Sigmoid colon (tissue), 6 donors: ENCODE measurements at regions not wholly inside any gene's neighbourhood (a gene's known extent, or its start where the extent isn't known, plus 50 kb on each side); places are given as distances from the start of the nearest gene placed in this dataset.

Source experiments
- DNase-seq: peaks from one replicate; pipeline ENCODE4 v3.0.0-alpha.2; 2019
- H3K27ac ChIP-seq, 4 donors: fragments of 200-600 bp; sonication (generic); one replicate each; pipeline ENCODE4 v1.5.1; 2016 to 2019; ENCODE audit warnings: mild to moderate bottlenecking in 1 of 4
- H3K27me3 ChIP-seq, 3 donors: fragments of 200-600 bp; sonication (generic); one replicate each; pipeline ENCODE4 v1.5.1; 2019; ENCODE audit warnings: mild to moderate bottlenecking in 1 of 3
- H3K36me3 ChIP-seq, 4 donors: fragments of 200-600 bp; sonication (generic); one replicate each; pipeline ENCODE4 v1.5.1; 2016 to 2019
- H3K4me1 ChIP-seq, 4 donors: fragments of 200-600 bp; sonication (generic); one replicate each; pipeline ENCODE4 v1.5.1; 2017 to 2019
- H3K4me3 ChIP-seq, 4 donors: fragments of 200-600 bp; sonication (generic); one replicate each; pipeline ENCODE4 v1.5.1; 2017 to 2019; ENCODE audit warnings: mild to moderate bottlenecking in 2 of 4, moderate library complexity in 1 of 4
- H3K9me3 ChIP-seq, 4 donors: fragments of 200-600 bp in 3 of 4; sonication (generic) in 3 of 4; one replicate each; pipeline versions ENCODE4 v1.5.1 to v1.6.1; 2013 to 2019
- EP300 ChIP-seq, 4 donors: sonication (generic); formaldehyde crosslinking; IDR thresholded peaks; one replicate each; pipeline ENCODE4 v1.6.1; 2017; ENCODE audit warnings: antibody characterized with exemption in 4 of 4
- POLR2A ChIP-seq, 2 donors: fragments of 450-650 bp; IDR thresholded peaks; one replicate each; pipeline ENCODE4 v1.6.1; 2016; ENCODE audit warnings: antibody characterized with exemption in 2 of 2, mild to moderate bottlenecking in 2 of 2, moderate library complexity in 2 of 2
- POLR2AphosphoS5 ChIP-seq, 4 donors: sonication (generic); formaldehyde crosslinking; IDR thresholded peaks; one replicate each; pipeline ENCODE4 v1.6.1; 2017; ENCODE audit warnings: antibody characterized with exemption in 4 of 4
- WGBS, 2 donors: extraction: QIAGEN DNeasy Blood & Tissue Kit; methylation state at CpG; one replicate each; pipeline ENCODE4 v1.1.7; 2013; 5-methylcytosine and 5-hydroxymethylcytosine counted together
- intact Hi-C: fragments of 100-400 bp; cut with DNase I; formaldehyde crosslinking; loops from one replicate; pipeline ENCODE4 v1.15.1; 2023
- TF ChIP-seq, protein P1 (sequence below), 4 experiments: fragments of 450-650 bp in 3 of 4; fragments of 200-600 bp in 1 of 4; IDR thresholded peaks; one replicate each; pipeline ENCODE4 v1.5.1; 2016 to 2019; ENCODE audit warnings: antibody characterized with exemption in 4 of 4, mild to moderate bottlenecking in 3 of 4, moderate library complexity in 2 of 4
- donor health status: healthy with polysubstance abuse.
- donor health status: healthy.

DNA sequence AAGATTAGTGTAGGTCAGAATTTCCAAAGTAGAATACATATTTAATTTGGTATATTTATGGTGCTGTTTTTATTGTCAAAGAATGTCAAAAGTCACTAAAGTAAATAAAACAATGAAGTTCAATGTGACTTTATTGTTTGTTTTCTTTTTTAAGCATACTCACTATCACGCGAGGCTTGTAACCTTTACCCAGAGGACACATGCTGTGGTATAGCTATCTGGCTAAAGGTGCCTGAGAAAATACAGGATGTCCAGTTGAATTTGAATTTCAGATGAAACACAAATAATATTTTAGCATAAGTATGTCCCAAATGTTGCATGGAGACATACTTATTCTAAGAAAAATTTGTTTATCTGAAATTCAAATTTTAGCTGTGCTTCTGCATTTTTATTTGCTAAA lies 103.3 kb upstream of the KLF7 start:
- peaks cover 0 to 27% (median 16%) of the 10 kb centered on the region in 4 donors for H3K4me1 ChIP-seq
- TF ChIP-seq EP300 (IDR thresholded peaks at IDR 0.05) (no peak), POLR2A (IDR thresholded peaks at IDR 0.05) (no peak), POLR2AphosphoS5 (IDR thresholded peaks at IDR 0.05) (no peak)
- TF ChIP-seq, protein P1, sequence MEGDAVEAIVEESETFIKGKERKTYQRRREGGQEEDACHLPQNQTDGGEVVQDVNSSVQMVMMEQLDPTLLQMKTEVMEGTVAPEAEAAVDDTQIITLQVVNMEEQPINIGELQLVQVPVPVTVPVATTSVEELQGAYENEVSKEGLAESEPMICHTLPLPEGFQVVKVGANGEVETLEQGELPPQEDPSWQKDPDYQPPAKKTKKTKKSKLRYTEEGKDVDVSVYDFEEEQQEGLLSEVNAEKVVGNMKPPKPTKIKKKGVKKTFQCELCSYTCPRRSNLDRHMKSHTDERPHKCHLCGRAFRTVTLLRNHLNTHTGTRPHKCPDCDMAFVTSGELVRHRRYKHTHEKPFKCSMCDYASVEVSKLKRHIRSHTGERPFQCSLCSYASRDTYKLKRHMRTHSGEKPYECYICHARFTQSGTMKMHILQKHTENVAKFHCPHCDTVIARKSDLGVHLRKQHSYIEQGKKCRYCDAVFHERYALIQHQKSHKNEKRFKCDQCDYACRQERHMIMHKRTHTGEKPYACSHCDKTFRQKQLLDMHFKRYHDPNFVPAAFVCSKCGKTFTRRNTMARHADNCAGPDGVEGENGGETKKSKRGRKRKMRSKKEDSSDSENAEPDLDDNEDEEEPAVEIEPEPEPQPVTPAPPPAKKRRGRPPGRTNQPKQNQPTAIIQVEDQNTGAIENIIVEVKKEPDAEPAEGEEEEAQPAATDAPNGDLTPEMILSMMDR (IDR thresholded peaks at IDR 0.05), result no peak
- WGBS, 2 donors, result 16 to 70% methylated on average over 2 of the region's 2 CpGs
- H3K36me3 ChIP-seq, result no peaks in the 10 kb centered on the region
- H3K4me3 ChIP-seq, result no peak overlapping the region
- no peak for DNase-seq
- intact Hi-C loops, result no loop called here
- no peaks in the 10 kb centered on the region for H3K27me3 ChIP-seq
- H3K9me3 ChIP-seq, result no peaks in the 10 kb centered on the region
- no peak overlapping the region for H3K27ac ChIP-seq

DNA sequence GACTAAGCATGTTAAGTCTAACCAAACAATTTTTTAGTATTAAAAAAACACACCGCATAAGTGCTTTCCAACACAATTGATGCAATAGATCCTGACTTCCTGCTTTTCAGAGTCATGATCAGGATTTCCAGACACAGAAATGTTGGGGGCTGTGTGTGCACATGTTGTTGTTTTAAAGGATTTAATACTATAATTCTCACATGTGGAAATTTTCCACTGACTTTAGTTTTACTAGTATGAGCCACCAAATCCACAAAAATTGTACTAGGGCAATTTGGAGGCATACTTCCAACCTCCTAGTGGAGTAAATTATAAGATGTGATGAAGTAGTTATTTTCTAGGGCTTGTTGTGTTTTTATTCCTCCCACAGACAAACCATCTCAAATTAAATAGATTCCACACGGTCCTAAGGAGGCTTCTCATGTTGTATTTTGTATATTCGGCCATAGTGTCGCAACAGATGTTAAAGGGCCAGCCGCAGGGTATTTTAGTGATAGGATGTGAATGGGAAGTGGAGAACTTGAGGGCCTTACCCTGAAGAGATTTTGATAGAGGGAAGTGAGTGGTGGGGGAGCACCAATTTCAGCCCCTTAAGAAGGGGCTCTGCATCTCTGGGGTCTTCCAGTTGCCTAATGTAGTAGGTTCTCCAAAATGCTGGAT lies 108.9 kb upstream of the KLF7 start:
- Histone ChIP-seq H3K4me3 (no peak overlapping the region), H3K36me3 (no peaks in the 10 kb centered on the region), H3K9me3 (no peaks in the 10 kb centered on the region), H3K27me3 (no peaks in the 10 kb centered on the region), H3K4me1 (no peaks in the 10 kb centered on the region), H3K27ac (no peak overlapping the region)
- no peak for DNase-seq
- intact Hi-C loops, result no loop called here
- WGBS, 2 donors, result 82 to 89% methylated on average over 5 of the region's 5 CpGs
- TF ChIP-seq, protein P1 (IDR thresholded peaks at IDR 0.05), result no peak
- no peak for TF ChIP-seq EP300 (IDR thresholded peaks at IDR 0.05)
- TF ChIP-seq POLR2A (IDR thresholded peaks at IDR 0.05), result no peak
- no peak for TF ChIP-seq POLR2AphosphoS5 (IDR thresholded peaks at IDR 0.05)

DNA sequence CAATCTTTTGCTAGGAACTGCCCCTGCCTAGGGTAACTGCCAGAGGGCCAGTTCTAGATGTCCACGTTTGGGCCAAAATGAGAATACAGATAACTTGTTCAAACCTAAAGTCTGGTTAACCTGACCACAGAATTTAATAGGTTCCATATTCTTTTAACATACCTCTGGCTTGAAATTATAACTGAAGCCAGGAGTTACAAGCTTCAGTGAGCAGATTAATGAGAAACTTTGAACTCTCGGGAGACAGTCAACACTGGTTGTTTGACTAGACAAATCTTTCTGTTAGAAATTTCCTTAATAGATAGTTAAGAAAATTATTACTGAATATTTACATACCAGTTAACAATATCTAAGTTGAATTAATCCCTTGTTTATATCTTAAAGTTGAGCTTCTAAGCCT lies 110.0 kb upstream of the KLF7 start:
- Histone ChIP-seq H3K4me1 (no peaks in the 10 kb centered on the region), H3K27ac (no peak overlapping the region), H3K9me3 (no peaks in the 10 kb centered on the region), H3K27me3 (no peaks in the 10 kb centered on the region), H3K4me3 (no peak overlapping the region), H3K36me3 (no peaks in the 10 kb centered on the region)
- no peak for DNase-seq
- TF ChIP-seq, protein P1 (IDR thresholded peaks at IDR 0.05), result no peak
- TF ChIP-seq POLR2AphosphoS5 (IDR thresholded peaks at IDR 0.05), result no peak
- no peak for TF ChIP-seq POLR2A (IDR thresholded peaks at IDR 0.05)
- TF ChIP-seq EP300 (IDR thresholded peaks at IDR 0.05), result no peak
- WGBS, 2 donors, result 70 to 72% methylated on average over 2 of the region's 2 CpGs
- intact Hi-C loops, result no loop called here

DNA sequence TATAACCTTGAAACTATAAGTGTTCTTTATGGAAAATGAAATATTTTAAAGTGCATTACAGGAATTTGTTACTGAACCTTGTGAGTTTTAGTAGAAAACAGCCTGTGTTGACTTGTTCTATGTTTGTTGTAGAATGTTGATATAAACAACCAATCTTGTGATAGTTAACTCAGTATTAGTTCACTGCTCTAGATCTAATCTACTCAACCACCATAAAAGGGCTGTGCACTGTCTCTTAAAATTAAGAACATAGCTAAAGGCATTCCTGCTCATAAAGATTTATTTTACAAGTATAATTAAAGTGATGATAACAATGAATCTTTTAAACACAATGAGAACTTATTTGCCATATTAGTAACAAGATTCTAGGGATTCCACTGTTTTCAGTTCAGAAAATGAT lies 110.5 kb upstream of the KLF7 start:
- Histone ChIP-seq H3K4me3 (no peak overlapping the region), H3K4me1 (no peaks in the 10 kb centered on the region), H3K9me3 (no peaks in the 10 kb centered on the region), H3K27ac (no peak overlapping the region), H3K36me3 (no peaks in the 10 kb centered on the region), H3K27me3 (no peaks in the 10 kb centered on the region)
- intact Hi-C loops, result no loop called here
- no peak for TF ChIP-seq EP300 (IDR thresholded peaks at IDR 0.05)
- no peak for TF ChIP-seq POLR2AphosphoS5 (IDR thresholded peaks at IDR 0.05)
- TF ChIP-seq, protein P1 (IDR thresholded peaks at IDR 0.05), result no peak
- TF ChIP-seq POLR2A (IDR thresholded peaks at IDR 0.05), result no peak
- DNase-seq, result no peak

DNA sequence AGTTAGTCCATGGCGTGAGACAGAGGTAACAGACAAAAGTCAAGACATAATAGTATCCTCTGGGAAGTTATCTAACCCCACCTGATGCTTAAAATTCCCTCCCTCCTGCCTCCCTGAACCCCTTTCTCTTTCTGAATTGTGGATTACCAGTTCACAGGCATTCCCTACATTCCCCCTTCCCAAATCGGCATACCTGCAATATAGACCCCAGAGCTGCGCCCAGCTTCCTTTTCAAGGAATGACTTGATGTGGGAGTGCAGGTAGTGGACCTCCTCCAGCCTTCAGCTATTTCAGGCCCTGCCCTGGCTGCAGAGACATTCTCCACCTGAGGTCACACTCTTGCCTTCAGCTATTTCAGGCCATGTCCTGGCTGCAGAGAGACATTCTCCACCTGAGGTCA lies 111.1 kb upstream of the KLF7 start:
- Histone ChIP-seq H3K36me3 (no peaks in the 10 kb centered on the region), H3K9me3 (no peaks in the 10 kb centered on the region), H3K27ac (no peak overlapping the region), H3K4me3 (no peak overlapping the region), H3K4me1 (no peaks in the 10 kb centered on the region), H3K27me3 (no peaks in the 10 kb centered on the region)
- WGBS, 2 donors, result 92 to 94% methylated on average over 3 of the region's 3 CpGs
- DNase-seq, result no peak
- TF ChIP-seq, protein P1 (IDR thresholded peaks at IDR 0.05), result no peak
- TF ChIP-seq POLR2A (IDR thresholded peaks at IDR 0.05) (no peak), POLR2AphosphoS5 (IDR thresholded peaks at IDR 0.05) (no peak), EP300 (IDR thresholded peaks at IDR 0.05) (no peak)
- intact Hi-C loops, result no loop called here
